ENCODE measurements at regions not wholly inside any gene's neighbourhood (a gene's known extent, or its start where the extent isn't known, plus 50 kb on each side); places are given as distances from the start of the nearest gene placed in this dataset.
A peak's percentile ranks its signal among the peaks of the same experiment; 100 is the strongest.

DNA sequence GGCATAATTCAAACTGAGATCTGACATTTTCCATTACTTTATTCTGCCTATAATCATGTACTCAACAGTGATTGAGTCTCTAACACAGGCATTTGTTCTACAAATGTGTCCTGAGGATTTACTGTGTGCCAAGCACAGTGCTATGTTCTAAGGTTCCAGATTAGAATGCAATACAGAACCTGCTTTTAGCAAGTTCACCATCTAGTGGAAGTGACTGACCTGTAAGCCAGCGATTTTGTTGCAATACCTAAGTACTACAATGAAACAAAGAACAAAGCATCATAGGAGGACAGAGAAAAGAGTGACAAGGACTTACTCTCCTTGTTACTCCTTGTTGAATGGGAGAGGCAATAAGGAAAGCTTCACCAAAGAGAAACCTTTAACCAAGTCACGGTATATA, 348.1 kb downstream of the ELAVL2 start:
- Histone ChIP-seq H3K36me3 (ENCODE audit: insufficient read depth, low read length) (no peaks in the 10 kb centered on the region), H3F3A (ENCODE audit: insufficient read depth, low read length, poor library complexity, severe bottlenecking) (no peaks in the 10 kb centered on the region), H2AFZ (ENCODE audit: low read depth, low read length) (no peak overlapping the region), H3K27ac (ENCODE audit: low read length) (no peak overlapping the region), H4K20me1 (ENCODE audit: insufficient read depth) (no peaks in the 10 kb centered on the region), H3K4me2 (ENCODE audit: low read length) (no peak overlapping the region), H3K9me2 (ENCODE audit: insufficient read depth, low read length) (no peaks in the 10 kb centered on the region), H3K79me2 (replicated peaks; ENCODE audit: insufficient read depth, low read length) (no peaks in the 10 kb centered on the region), H3K9me3 (ENCODE audit: low read length) (no peaks in the 10 kb centered on the region), H3K4me3 (ENCODE audit: low read length) (no peak overlapping the region), H3K9ac (ENCODE audit: low read length) (no peak overlapping the region), H3K27me3 (ENCODE audit: insufficient read depth, low read depth, low read length) (no peaks in the 10 kb centered on the region)
- TF ChIP-seq, protein P1, sequence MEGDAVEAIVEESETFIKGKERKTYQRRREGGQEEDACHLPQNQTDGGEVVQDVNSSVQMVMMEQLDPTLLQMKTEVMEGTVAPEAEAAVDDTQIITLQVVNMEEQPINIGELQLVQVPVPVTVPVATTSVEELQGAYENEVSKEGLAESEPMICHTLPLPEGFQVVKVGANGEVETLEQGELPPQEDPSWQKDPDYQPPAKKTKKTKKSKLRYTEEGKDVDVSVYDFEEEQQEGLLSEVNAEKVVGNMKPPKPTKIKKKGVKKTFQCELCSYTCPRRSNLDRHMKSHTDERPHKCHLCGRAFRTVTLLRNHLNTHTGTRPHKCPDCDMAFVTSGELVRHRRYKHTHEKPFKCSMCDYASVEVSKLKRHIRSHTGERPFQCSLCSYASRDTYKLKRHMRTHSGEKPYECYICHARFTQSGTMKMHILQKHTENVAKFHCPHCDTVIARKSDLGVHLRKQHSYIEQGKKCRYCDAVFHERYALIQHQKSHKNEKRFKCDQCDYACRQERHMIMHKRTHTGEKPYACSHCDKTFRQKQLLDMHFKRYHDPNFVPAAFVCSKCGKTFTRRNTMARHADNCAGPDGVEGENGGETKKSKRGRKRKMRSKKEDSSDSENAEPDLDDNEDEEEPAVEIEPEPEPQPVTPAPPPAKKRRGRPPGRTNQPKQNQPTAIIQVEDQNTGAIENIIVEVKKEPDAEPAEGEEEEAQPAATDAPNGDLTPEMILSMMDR (IDR thresholded peaks at IDR 0.05; ENCODE audit: poor library complexity, severe bottlenecking), result no peak
- TF ChIP-seq SMC3 (conservative IDR thresholded peaks at IDR 0.05; ENCODE audit: poor library complexity) (no peak), RAD21 (conservative IDR thresholded peaks at IDR 0.05) (no peak)

DNA sequence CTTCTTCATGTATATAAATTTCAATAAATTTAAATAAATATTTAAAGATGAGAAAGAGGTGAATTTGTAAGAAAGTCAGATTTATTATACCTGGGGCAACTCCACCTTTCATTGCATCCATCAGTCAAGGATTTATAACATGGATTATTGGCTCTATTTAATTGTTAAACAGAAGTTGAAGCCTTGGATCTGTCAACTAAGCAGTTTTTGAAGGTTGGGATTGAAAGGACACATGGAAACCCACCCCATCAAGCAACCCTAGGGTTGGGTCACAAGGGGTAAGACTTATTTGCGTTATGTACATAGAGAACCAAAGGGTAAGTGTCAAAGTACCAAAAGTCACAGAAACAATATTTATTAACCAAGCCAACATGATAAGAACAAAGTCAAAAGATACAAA, 342.5 kb downstream of the ELAVL2 start:
- no peaks in the 10 kb centered on the region for H3K27me3 ChIP-seq (ENCODE audit: insufficient read depth, low read depth, low read length)
- H3K9ac ChIP-seq (ENCODE audit: low read length), result no peak overlapping the region
- no peak overlapping the region for H3K4me3 ChIP-seq (ENCODE audit: low read length)
- H3K9me2 ChIP-seq (ENCODE audit: insufficient read depth, low read length), result no peaks in the 10 kb centered on the region
- no peak for TF ChIP-seq SMC3 (conservative IDR thresholded peaks at IDR 0.05; ENCODE audit: poor library complexity)
- TF ChIP-seq EP300 (conservative IDR thresholded peaks at IDR 0.05; ENCODE audit: poor library complexity, severe bottlenecking), result no peak
- TF ChIP-seq TAF1 (IDR thresholded peaks at IDR 0.05; ENCODE audit: low read depth), result no peak
- no peak for TF ChIP-seq POLR2AphosphoS5 (IDR thresholded peaks at IDR 0.05)
- TF ChIP-seq, protein P2, sequence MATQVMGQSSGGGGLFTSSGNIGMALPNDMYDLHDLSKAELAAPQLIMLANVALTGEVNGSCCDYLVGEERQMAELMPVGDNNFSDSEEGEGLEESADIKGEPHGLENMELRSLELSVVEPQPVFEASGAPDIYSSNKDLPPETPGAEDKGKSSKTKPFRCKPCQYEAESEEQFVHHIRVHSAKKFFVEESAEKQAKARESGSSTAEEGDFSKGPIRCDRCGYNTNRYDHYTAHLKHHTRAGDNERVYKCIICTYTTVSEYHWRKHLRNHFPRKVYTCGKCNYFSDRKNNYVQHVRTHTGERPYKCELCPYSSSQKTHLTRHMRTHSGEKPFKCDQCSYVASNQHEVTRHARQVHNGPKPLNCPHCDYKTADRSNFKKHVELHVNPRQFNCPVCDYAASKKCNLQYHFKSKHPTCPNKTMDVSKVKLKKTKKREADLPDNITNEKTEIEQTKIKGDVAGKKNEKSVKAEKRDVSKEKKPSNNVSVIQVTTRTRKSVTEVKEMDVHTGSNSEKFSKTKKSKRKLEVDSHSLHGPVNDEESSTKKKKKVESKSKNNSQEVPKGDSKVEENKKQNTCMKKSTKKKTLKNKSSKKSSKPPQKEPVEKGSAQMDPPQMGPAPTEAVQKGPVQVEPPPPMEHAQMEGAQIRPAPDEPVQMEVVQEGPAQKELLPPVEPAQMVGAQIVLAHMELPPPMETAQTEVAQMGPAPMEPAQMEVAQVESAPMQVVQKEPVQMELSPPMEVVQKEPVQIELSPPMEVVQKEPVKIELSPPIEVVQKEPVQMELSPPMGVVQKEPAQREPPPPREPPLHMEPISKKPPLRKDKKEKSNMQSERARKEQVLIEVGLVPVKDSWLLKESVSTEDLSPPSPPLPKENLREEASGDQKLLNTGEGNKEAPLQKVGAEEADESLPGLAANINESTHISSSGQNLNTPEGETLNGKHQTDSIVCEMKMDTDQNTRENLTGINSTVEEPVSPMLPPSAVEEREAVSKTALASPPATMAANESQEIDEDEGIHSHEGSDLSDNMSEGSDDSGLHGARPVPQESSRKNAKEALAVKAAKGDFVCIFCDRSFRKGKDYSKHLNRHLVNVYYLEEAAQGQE (IDR thresholded peaks at IDR 0.05; ENCODE audit: borderline replicate concordance), result no peak
- no peak for TF ChIP-seq MXI1 (conservative IDR thresholded peaks at IDR 0.05; ENCODE audit: poor library complexity, severe bottlenecking)
- no peaks in the 10 kb centered on the region for H4K20me1 ChIP-seq (ENCODE audit: insufficient read depth)
- H3K79me2 ChIP-seq (replicated peaks; ENCODE audit: insufficient read depth, low read length), result no peaks in the 10 kb centered on the region
- no peaks in the 10 kb centered on the region for H3K36me3 ChIP-seq (ENCODE audit: insufficient read depth, low read length)
- no peaks in the 10 kb centered on the region for H3F3A ChIP-seq (ENCODE audit: insufficient read depth, low read length, poor library complexity, severe bottlenecking)
- H2AFZ ChIP-seq (ENCODE audit: low read depth, low read length), result no peak overlapping the region
- no peak overlapping the region for H3K4me2 ChIP-seq (ENCODE audit: low read length)
- H3K9me3 ChIP-seq (ENCODE audit: low read length), result no peaks in the 10 kb centered on the region
- H3K27ac ChIP-seq (ENCODE audit: low read length), result no peak overlapping the region

DNA sequence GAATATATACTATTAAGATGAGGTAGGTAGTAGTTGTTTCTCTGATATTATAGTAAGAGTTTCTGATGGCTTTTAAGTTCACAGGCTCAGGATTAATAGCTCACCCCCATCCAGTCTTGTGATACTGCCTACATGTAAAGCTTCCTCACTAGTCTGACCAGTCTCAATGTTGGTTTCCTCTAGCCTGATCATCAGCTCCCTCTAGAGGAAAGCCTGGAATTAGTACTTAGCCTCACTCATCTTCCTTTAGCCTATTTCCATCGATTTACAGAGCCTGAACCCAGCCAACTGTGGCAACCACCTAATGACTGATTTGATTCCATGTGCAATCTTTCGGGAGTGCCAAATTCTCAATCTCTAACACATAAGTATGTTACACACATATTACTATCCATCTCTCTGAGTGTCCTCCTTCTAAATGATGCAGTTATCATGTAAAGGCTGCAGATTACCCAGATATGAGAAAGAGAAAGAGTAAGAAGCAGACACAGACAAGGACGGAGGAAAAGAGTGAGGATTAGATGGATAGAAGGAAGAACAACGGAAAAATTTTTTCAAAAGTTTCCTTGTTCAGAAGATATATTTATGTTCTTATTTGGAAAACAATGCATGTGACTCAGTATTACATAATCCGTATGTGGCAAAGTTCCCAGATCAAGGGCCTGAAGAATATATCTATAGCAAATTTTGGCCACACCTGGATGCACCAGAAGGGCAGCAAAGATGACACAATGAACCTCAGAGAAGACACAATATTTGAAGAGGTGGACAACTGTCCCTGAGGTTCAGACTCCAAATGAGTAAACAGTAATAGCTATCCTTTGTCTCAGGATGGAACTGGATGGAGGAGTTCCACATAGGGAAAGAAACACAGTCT, 333.7 kb downstream of the ELAVL2 start:
- no peak overlapping the region for H3K27ac ChIP-seq (ENCODE audit: low read length)
- no peaks in the 10 kb centered on the region for H3K79me2 ChIP-seq (replicated peaks; ENCODE audit: insufficient read depth, low read length)
- no peak overlapping the region for H2AFZ ChIP-seq (ENCODE audit: low read depth, low read length)
- H3K9me2 ChIP-seq (ENCODE audit: insufficient read depth, low read length), result no peaks in the 10 kb centered on the region
- no peaks in the 10 kb centered on the region for H3K9me3 ChIP-seq (ENCODE audit: low read length)
- H3K27me3 ChIP-seq (ENCODE audit: insufficient read depth, low read depth, low read length), result no peaks in the 10 kb centered on the region
- no peak overlapping the region for H3K4me2 ChIP-seq (ENCODE audit: low read length)
- no peaks in the 10 kb centered on the region for H3K36me3 ChIP-seq (ENCODE audit: insufficient read depth, low read length)
- H4K20me1 ChIP-seq (ENCODE audit: insufficient read depth), result no peaks in the 10 kb centered on the region
- H3F3A ChIP-seq (ENCODE audit: insufficient read depth, low read length, poor library complexity, severe bottlenecking), result no peaks in the 10 kb centered on the region
- no peak overlapping the region for H3K4me3 ChIP-seq (ENCODE audit: low read length)
- H3K9ac ChIP-seq (ENCODE audit: low read length), result no peak overlapping the region
- TF ChIP-seq RAD21 (conservative IDR thresholded peaks at IDR 0.05) (peak; percentile 67), MXI1 (conservative IDR thresholded peaks at IDR 0.05; ENCODE audit: poor library complexity, severe bottlenecking) (no peak), SMC3 (conservative IDR thresholded peaks at IDR 0.05; ENCODE audit: poor library complexity) (peak; percentile 55)
- TF ChIP-seq, protein P1 (IDR thresholded peaks at IDR 0.05; ENCODE audit: poor library complexity, severe bottlenecking), result peak; percentile 63
